Gastroesophageal sphincter (tissue), 3 donors: ENCODE measurements at regions not wholly inside any gene's neighbourhood (a gene's known extent, or its start where the extent isn't known, plus 50 kb on each side); places are given as distances from the start of the nearest gene placed in this dataset.

Experiments
- EP300 ChIP-seq: sonication (generic); formaldehyde crosslinking; IDR thresholded peaks from one replicate; pipeline ENCODE4 v1.6.1; 2017; ENCODE audit warnings: antibody characterized with exemption, mild to moderate bottlenecking
- POLR2A ChIP-seq, 2 donors: fragments of 450-650 bp; IDR thresholded peaks; one replicate each; pipeline ENCODE4 v1.6.1; 2017; ENCODE audit warnings: antibody characterized with exemption in 2 of 2, mild to moderate bottlenecking in 2 of 2, moderate library complexity in 1 of 2
- TF ChIP-seq, protein P1 (sequence below), 4 experiments: fragments of 200-600 bp in 2 of 4; fragments of 450-650 bp in 2 of 4; sonication (generic) in 1 of 4; IDR thresholded peaks; one replicate each; pipeline ENCODE4 v1.5.1; 2017 to 2019; ENCODE audit warnings: antibody characterized with exemption in 4 of 4, mild to moderate bottlenecking in 2 of 4, moderate library complexity in 2 of 4

DNA sequence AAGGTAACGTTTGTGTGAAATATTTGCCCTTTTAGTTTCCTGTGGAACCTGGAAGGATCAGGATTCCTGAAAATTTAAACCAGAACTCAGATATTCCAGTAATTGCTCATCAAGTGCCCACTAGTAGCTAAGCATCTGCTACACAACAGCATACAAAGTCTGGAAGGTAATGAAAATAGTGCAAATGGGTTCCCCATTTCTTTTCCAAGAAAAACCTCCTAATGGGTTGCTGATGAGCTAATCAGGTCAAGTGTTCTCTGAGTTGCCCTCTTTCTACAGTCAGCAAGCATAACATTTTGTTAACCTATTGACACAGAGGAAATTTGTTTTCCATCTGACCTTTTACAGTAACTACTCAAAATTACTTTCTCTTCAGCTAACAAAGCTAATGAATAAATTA is 83.6 kb upstream of the PMCH start:
- TF ChIP-seq, protein P1, sequence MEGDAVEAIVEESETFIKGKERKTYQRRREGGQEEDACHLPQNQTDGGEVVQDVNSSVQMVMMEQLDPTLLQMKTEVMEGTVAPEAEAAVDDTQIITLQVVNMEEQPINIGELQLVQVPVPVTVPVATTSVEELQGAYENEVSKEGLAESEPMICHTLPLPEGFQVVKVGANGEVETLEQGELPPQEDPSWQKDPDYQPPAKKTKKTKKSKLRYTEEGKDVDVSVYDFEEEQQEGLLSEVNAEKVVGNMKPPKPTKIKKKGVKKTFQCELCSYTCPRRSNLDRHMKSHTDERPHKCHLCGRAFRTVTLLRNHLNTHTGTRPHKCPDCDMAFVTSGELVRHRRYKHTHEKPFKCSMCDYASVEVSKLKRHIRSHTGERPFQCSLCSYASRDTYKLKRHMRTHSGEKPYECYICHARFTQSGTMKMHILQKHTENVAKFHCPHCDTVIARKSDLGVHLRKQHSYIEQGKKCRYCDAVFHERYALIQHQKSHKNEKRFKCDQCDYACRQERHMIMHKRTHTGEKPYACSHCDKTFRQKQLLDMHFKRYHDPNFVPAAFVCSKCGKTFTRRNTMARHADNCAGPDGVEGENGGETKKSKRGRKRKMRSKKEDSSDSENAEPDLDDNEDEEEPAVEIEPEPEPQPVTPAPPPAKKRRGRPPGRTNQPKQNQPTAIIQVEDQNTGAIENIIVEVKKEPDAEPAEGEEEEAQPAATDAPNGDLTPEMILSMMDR (IDR thresholded peaks at IDR 0.05) = no peak
- TF ChIP-seq EP300 (no peak), POLR2A (IDR thresholded peaks at IDR 0.05) (no peak)
